PFSK-1 (cell line): ENCODE measurements at regions not wholly inside any gene's neighbourhood (a gene's known extent, or its start where the extent isn't known, plus 50 kb on each side); places are given as distances from the start of the nearest gene placed in this dataset.

Experiments
- FOXP2 ChIP-seq: optimal IDR thresholded peaks from 2 replicates; pipeline ENCODE3; 2011; ENCODE audit warnings: borderline replicate concordance, control low read depth, inconsistent platforms; ENCODE audit not compliant: insufficient read depth; ENCODE audit errors: extremely low read length, extremely low read depth
- POLR2AphosphoS5 ChIP-seq: IDR thresholded peaks from 2 replicates; pipeline ENCODE4 v1.6.1; 2012; ENCODE audit warnings: low read depth, mild to moderate bottlenecking, control low read depth, low read length, moderate library complexity
- REST ChIP-seq, 2 experiments: IDR thresholded peaks; 2 replicates each; pipeline versions ENCODE4 v1.6.1 to v1.8.0; 2011 to 2012; ENCODE audit warnings: low read depth in 2 of 2, low read length in 2 of 2, control low read depth in 1 of 2, inconsistent platforms in 1 of 2, mild to moderate bottlenecking in 1 of 2, moderate library complexity in 1 of 2; ENCODE audit not compliant: insufficient read depth in 1 of 2
- SIN3A ChIP-seq: IDR thresholded peaks from 2 replicates; pipeline ENCODE4 v1.6.1; 2012; ENCODE audit warnings: mild to moderate bottlenecking, low read length, moderate library complexity, borderline replicate concordance; ENCODE audit not compliant: insufficient read depth
- TAF1 ChIP-seq: IDR thresholded peaks from 2 replicates; pipeline ENCODE4 v1.6.1; 2012; ENCODE audit warnings: low read length, control low read depth, borderline replicate concordance; ENCODE audit not compliant: insufficient read depth

- TF ChIP-seq SIN3A: no peak
- TF ChIP-seq POLR2AphosphoS5: no peak
- TF ChIP-seq FOXP2: no peak
- TF ChIP-seq TAF1: no peak
- no peak for TF ChIP-seq REST (IDR thresholded peaks at IDR 0.05; ENCODE audit: insufficient read depth in 1 of 2, low read depth in 2 of 2, low read length in 2 of 2)
Observed at GRCh38 chr5:74321326-74321725, 319.2 kb downstream of the ENC1 start.

DNA sequence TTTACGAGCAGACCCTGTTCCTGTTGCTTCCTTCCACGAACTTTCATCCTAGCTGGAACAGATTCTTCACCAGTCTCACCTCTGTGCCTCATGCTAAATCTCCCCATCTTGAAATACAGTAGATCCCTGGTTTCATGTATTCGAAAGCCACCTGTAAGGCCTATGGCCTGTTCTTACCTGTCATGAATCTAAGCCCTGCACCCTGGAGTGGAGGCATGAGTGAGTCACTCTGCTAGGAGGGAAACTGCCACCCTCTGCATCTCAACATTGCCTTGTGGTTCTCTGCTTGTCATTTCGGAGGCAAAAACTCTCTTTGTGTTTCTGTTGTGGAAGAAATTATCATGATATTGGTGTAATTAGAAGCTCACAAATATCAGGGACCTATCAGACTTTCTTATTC lies 320.0 kb downstream of the ENC1 start:
- no peak for TF ChIP-seq TAF1
- TF ChIP-seq SIN3A: no peak
- no peak for TF ChIP-seq FOXP2
- no peak for TF ChIP-seq POLR2AphosphoS5
- no peak for TF ChIP-seq REST (IDR thresholded peaks at IDR 0.05; ENCODE audit: insufficient read depth in 1 of 2, low read depth in 2 of 2, low read length in 2 of 2)

DNA sequence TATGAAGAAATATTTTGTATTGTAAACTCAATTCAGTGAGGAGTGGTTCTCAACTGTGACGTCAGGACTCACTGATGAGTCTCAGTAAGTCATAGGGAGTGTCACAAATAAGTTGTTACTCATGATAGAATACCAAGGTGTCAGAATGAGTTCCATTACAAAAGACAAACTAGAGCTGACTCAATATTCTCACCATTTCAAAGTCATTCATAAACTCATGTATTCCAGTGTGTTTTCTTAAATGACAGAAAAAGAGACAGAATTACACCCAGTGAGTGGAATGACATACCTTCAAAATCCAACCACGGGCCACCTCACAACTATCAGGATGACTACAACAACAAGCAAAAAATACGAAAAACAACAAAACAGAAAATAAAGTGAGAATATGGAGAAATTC lies 321.5 kb downstream of the ENC1 start:
- TF ChIP-seq REST (IDR thresholded peaks at IDR 0.05; ENCODE audit: insufficient read depth in 1 of 2, low read depth in 2 of 2, low read length in 2 of 2) (no peak), SIN3A (no peak), FOXP2 (no peak), TAF1 (no peak), POLR2AphosphoS5 (no peak)

- TF ChIP-seq POLR2AphosphoS5 (no peak), TAF1 (no peak), SIN3A (no peak), FOXP2 (no peak), REST (IDR thresholded peaks at IDR 0.05; ENCODE audit: insufficient read depth in 1 of 2, low read depth in 2 of 2, low read length in 2 of 2) (no peak)
Observed at GRCh38 chr5:74316064-74316603, 324.4 kb downstream of the ENC1 start.

DNA sequence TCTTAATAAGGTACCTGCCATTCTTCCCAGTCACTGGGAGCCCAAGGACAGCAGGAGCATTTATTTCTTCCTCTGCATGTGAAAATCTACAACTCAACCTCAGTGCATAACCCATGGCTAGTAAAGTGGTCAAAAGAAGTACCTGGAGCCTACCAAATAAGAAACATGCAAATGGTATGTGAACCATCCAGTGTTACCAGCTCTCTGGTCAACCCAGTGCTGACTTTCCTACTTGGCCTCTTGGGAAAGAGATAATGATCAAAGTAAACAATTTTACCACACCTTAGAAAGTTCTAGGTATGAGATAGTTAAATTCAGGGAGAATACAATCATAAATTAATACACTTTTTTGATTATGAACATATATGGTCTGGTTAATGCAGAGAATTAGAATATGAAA lies 325.6 kb downstream of the ENC1 start:
- TF ChIP-seq FOXP2: no peak
- no peak for TF ChIP-seq TAF1
- TF ChIP-seq SIN3A: no peak
- no peak for TF ChIP-seq POLR2AphosphoS5
- no peak for TF ChIP-seq REST (IDR thresholded peaks at IDR 0.05; ENCODE audit: insufficient read depth in 1 of 2, low read depth in 2 of 2, low read length in 2 of 2)
